Activated CD4-positive, alpha-beta T cell treated with anti-CD3 and anti-CD28 coated beads for 48 hours (primary cell): ENCODE measurements at regions not wholly inside any gene's neighbourhood (a gene's known extent, or its start where the extent isn't known, plus 50 kb on each side); places are given as distances from the start of the nearest gene placed in this dataset.
"Not testable (repeated sequence)": the region's sequence is repeated elsewhere in the genome, so short reads cannot be mapped to it uniquely, and the experiment has no call there.

ENCODE experiments used
- DNase-seq: peaks from one replicate; pipeline ENCODE4 v3.0.0-alpha.2; 2020

- DNase-seq, result no peak
These were observed 68.6 kb upstream of the PPP3CA start for GRCh38 chr4:101415962-101416361.

DNA sequence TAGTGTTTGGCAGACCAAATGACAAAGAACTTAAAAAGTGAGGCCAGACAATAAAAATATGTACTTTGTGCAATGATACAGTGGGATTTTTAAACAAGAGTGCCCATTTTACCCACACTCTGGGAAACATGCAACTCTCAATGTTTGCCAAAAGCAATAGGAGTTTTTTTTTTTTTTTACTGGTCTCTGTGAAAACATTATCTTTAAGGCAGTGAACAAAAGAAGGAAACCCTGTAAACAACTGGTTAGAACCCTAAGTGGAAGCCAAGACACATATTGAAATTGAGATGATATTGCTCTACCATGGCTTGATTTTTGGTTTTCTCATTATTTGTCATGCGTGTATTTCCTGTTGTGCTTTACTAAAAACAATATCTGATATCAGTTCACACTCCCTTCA, 67.2 kb upstream of the PPP3CA start:
- DNase-seq, result no peak

DNA sequence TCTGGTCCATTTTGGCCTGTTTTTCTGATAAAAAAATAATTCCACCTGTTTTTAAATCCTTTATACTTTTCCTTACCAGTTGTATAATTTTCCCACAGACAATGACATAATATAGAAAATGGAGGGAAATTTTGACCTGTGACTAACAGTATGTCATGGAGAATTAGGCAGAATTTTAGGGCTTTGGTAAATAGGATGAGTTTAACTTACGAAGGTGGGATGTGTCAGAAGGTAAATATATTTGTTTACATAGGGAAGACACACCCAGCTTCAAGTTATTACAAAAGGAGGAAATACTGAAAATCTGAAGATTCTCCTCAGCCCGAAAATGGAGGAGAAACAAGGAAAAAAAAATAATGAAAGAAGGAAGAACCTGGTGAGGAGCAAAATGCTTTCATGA, 64.6 kb upstream of the PPP3CA start:
- DNase-seq, result no peak

DNA sequence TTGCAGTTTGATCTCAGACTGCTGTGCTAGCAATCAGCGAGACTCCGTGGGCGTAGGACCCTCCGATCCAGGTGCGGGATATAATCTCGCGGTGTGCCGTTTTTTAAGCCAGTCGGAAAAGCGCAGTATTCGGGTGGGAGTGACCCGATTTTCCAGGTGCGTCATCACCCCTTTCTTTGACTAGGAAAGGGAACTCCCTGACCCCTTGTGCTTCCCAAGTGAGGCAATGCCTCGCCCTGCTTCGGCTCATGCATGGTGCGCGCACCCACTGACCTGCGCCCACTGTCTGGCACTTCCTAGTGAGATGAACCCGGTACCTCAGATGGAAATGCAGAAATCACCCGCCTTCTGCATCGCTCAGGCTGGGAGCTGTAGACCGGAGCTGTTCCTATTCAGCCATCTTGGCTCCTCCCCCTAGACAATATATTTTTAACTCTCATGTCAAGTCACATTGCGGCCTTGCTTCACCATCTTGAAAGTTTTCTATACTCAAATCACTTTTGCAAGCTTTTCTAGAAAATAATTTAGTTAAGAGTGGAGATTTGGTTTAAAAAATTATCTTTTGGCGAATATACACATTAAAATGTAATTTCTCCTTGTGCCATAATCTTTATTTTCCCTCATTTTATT, 64.1 kb upstream of the PPP3CA start:
- not testable (repeated sequence) for DNase-seq

DNA sequence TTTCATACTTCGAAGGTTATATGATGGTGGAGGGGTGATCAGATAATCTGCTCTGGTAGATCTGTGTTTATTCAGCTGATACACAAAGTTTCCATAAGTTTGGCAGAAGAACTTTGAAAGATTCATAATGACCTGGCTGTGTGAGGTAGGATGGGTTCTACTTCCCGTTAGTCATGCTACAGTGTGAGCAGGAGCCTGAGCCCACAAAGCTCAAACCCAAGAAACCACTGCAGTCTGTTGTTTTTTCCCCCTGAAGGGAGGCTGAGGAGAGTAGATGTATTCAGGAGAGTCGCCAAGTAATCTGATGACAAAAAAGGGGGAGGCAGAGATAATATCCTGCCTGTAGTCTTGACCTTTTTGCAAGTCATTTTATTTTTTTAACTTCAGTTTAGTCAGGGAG, 52.8 kb upstream of the PPP3CA start:
- DNase-seq, result peak; percentile 17

GRCh38 chr4:101398807-101399206, 51.5 kb upstream of the PPP3CA start:
- DNase-seq, result no peak
